ENCODE measurements at regions not wholly inside any gene's neighbourhood (a gene's known extent, or its start where the extent isn't known, plus 50 kb on each side); places are given as distances from the start of the nearest gene placed in this dataset.
"Not testable (repeated sequence)": the region's sequence is repeated elsewhere in the genome, so short reads cannot be mapped to it uniquely, and the experiment has no call there.

DNA sequence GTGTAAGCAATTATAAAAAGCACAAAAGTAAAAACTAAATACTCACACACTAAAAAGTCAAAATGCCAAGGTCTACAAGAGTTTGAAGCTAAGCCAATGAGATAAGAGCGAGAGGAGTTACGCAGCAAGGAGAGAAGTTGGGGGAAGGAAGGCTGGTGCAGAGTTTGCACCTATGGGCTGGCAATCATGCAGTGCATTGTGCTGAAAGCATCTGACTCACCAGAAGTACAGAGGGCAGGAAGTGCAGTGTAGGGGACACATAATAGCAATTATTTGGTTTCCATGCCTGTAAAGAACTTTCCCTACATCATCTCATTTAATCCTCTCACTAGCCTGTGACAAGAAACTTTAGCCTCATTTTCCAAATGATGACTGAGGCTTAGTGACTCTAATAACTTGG lies 142.7 kb upstream of the KYNU start:
- Histone ChIP-seq H3K4me2 (ENCODE audit: insufficient read depth, low read length) (no peak overlapping the region), H3K27ac (ENCODE audit: low read depth, low read length) (no peak overlapping the region), H2AFZ (ENCODE audit: low read length) (no peak overlapping the region), H3K4me1 (ENCODE audit: insufficient read depth, low read length) (no peaks in the 10 kb centered on the region), H3K79me2 (ENCODE audit: insufficient read depth, low read length) (no peaks in the 10 kb centered on the region), H3K9me3 (ENCODE audit: low read depth, low read length) (no peaks in the 10 kb centered on the region), H4K20me1 (ENCODE audit: insufficient read depth, low read length) (no peaks in the 10 kb centered on the region), H3K27me3 (ENCODE audit: insufficient read depth, low read length) (no peaks in the 10 kb centered on the region), H3K36me3 (ENCODE audit: insufficient read depth, low read length) (no peaks in the 10 kb centered on the region), H3K4me3 (ENCODE audit: insufficient read depth, low read length) (no peak overlapping the region)
- TF ChIP-seq, protein P1, sequence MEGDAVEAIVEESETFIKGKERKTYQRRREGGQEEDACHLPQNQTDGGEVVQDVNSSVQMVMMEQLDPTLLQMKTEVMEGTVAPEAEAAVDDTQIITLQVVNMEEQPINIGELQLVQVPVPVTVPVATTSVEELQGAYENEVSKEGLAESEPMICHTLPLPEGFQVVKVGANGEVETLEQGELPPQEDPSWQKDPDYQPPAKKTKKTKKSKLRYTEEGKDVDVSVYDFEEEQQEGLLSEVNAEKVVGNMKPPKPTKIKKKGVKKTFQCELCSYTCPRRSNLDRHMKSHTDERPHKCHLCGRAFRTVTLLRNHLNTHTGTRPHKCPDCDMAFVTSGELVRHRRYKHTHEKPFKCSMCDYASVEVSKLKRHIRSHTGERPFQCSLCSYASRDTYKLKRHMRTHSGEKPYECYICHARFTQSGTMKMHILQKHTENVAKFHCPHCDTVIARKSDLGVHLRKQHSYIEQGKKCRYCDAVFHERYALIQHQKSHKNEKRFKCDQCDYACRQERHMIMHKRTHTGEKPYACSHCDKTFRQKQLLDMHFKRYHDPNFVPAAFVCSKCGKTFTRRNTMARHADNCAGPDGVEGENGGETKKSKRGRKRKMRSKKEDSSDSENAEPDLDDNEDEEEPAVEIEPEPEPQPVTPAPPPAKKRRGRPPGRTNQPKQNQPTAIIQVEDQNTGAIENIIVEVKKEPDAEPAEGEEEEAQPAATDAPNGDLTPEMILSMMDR (IDR thresholded peaks at IDR 0.05; ENCODE audit: extremely low read depth, low read depth, low read length): no peak
- DNase-seq (ENCODE audit: insufficient read length, low spot score, missing footprints): no peak

DNA sequence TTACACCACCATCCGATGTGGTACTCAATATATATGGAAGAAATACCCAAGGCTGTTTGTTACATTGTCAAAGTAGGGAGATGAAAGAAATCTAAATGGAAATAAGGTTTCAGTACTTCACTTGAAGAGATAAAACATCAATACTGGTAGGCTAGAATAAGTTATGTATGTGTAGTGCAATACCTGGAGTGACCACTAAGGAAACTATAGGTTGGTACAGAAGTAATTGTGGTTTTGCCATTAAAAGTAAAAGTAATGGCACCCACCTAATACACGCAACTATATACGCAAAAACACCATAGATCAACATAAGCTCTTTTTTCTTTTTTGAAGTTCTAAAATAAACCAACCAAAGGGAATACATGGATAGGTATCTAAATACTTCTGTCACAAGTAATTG lies 143.2 kb upstream of the KYNU start:
- Histone ChIP-seq H4K20me1 (ENCODE audit: insufficient read depth, low read length) (no peaks in the 10 kb centered on the region), H2AFZ (ENCODE audit: low read length) (no peak overlapping the region), H3K36me3 (ENCODE audit: insufficient read depth, low read length) (no peaks in the 10 kb centered on the region), H3K4me2 (ENCODE audit: insufficient read depth, low read length) (no peak overlapping the region), H3K79me2 (ENCODE audit: insufficient read depth, low read length) (no peaks in the 10 kb centered on the region), H3K27ac (ENCODE audit: low read depth, low read length) (no peak overlapping the region), H3K9me3 (ENCODE audit: low read depth, low read length) (no peaks in the 10 kb centered on the region), H3K4me1 (ENCODE audit: insufficient read depth, low read length) (no peaks in the 10 kb centered on the region), H3K4me3 (ENCODE audit: insufficient read depth, low read length) (no peak overlapping the region), H3K27me3 (ENCODE audit: insufficient read depth, low read length) (no peaks in the 10 kb centered on the region)
- TF ChIP-seq, protein P1 (IDR thresholded peaks at IDR 0.05; ENCODE audit: extremely low read depth, low read depth, low read length): peak; percentile 5
- DNase-seq (ENCODE audit: insufficient read length, low spot score, missing footprints): no peak

DNA sequence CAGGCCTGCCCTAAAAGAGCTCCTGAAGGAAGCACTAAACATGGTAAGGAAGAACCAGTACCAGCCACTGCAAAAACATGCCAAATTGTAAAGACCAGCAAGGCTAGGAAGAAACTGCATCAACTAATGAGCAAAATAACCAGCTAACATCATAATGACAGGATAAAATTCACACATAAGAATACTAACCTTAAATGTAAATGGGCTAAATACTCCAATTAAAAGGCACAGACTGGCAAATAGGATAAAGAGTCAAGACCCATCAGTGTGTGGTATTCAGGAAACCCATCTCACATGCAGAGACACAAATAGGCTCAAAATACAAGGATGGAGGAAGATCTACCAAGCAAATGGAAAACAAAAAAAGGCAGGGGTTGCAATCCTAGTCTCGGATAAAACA lies 147.7 kb upstream of the KYNU start:
- not testable (repeated sequence) for H3K9me3 ChIP-seq (ENCODE audit: low read depth, low read length); H2AFZ ChIP-seq (ENCODE audit: low read length); H3K4me3 ChIP-seq (ENCODE audit: insufficient read depth, low read length); DNase-seq (ENCODE audit: insufficient read length, low spot score, missing footprints); H3K27ac ChIP-seq (ENCODE audit: low read depth, low read length); H3K4me1 ChIP-seq (ENCODE audit: insufficient read depth, low read length); H3K27me3 ChIP-seq (ENCODE audit: insufficient read depth, low read length); H4K20me1 ChIP-seq (ENCODE audit: insufficient read depth, low read length); H3K4me2 ChIP-seq (ENCODE audit: insufficient read depth, low read length); H3K79me2 ChIP-seq (ENCODE audit: insufficient read depth, low read length); H3K36me3 ChIP-seq (ENCODE audit: insufficient read depth, low read length)

DNA sequence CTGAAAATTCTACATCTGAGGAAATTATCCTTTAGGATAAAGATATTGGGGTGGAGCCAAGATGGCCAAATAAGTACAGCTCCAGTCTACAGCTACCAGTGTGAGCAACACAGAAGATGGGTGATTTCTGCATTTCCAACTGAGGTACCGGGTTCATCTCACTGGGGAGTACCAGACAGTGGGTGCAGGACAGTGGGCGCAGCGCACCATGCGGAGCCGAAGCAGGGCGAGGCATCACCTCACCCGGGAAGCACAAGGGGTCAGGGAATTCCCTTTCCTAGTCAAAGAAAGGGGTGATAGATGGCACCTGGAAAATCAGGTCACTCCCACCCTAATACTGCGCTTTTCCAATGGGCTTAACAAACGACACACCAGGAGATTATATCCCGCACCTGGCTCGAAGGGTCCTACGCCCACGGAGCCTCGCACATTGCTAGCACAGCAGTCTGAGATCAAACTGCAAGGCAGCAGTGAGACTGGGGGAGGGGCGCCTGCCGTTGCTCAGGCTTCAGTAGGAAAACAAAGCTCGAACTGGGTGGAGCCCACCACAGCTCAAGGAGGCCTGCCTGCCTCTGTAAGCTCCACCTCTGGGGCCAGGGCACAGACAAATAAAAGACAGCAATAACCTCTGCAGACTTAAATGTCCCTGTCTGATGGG lies 149.5 kb upstream of the KYNU start:
- H3K9me3 ChIP-seq (ENCODE audit: low read depth, low read length); H3K79me2 ChIP-seq (ENCODE audit: insufficient read depth, low read length); H3K36me3 ChIP-seq (ENCODE audit: insufficient read depth, low read length); DNase-seq (ENCODE audit: insufficient read length, low spot score, missing footprints); H4K20me1 ChIP-seq (ENCODE audit: insufficient read depth, low read length); H3K4me3 ChIP-seq (ENCODE audit: insufficient read depth, low read length); H3K4me1 ChIP-seq (ENCODE audit: insufficient read depth, low read length); H2AFZ ChIP-seq (ENCODE audit: low read length); H3K27me3 ChIP-seq (ENCODE audit: insufficient read depth, low read length); H3K4me2 ChIP-seq (ENCODE audit: insufficient read depth, low read length); H3K27ac ChIP-seq (ENCODE audit: low read depth, low read length): not testable (repeated sequence)

DNA sequence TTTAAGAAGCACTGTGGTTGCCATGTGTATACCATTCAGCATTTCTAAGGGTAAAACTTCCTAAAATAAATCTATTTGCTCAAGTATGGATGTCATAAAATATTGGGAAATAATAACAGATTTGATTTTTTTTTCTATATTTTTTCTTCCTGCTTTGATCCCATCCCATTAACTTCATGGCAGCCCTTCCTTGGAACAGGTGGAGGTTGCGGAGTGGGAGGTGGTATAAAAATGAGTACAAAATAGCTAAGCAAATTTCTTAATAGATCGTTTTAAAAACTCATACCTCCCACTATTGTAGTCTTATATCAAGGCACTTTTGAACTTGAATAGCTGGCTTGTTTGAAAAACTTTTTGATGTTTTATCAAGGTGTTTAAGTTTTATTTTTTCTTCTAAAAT lies 152.1 kb upstream of the KYNU start:
- no peaks in the 10 kb centered on the region for H3K79me2 ChIP-seq (ENCODE audit: insufficient read depth, low read length)
- TF ChIP-seq, protein P1 (IDR thresholded peaks at IDR 0.05; ENCODE audit: extremely low read depth, low read depth, low read length): no peak
- no peaks in the 10 kb centered on the region for H3K4me1 ChIP-seq (ENCODE audit: insufficient read depth, low read length)
- no peak overlapping the region for H2AFZ ChIP-seq (ENCODE audit: low read length)
- no peak overlapping the region for H3K4me2 ChIP-seq (ENCODE audit: insufficient read depth, low read length)
- no peaks in the 10 kb centered on the region for H3K36me3 ChIP-seq (ENCODE audit: insufficient read depth, low read length)
- no peak overlapping the region for H3K4me3 ChIP-seq (ENCODE audit: insufficient read depth, low read length)
- H3K27ac ChIP-seq (ENCODE audit: low read depth, low read length): no peak overlapping the region
- no peaks in the 10 kb centered on the region for H3K9me3 ChIP-seq (ENCODE audit: low read depth, low read length)
- no peaks in the 10 kb centered on the region for H4K20me1 ChIP-seq (ENCODE audit: insufficient read depth, low read length)
- H3K27me3 ChIP-seq (ENCODE audit: insufficient read depth, low read length): no peaks in the 10 kb centered on the region
- DNase-seq (ENCODE audit: insufficient read length, low spot score, missing footprints): no peak

All from osteoblast (primary cell).